ENCODE measurements at regions not wholly inside any gene's neighbourhood (a gene's known extent, or its start where the extent isn't known, plus 50 kb on each side); places are given as distances from the start of the nearest gene placed in this dataset.
A peak's percentile ranks its signal among the peaks of the same experiment; 100 is the strongest.

DNA sequence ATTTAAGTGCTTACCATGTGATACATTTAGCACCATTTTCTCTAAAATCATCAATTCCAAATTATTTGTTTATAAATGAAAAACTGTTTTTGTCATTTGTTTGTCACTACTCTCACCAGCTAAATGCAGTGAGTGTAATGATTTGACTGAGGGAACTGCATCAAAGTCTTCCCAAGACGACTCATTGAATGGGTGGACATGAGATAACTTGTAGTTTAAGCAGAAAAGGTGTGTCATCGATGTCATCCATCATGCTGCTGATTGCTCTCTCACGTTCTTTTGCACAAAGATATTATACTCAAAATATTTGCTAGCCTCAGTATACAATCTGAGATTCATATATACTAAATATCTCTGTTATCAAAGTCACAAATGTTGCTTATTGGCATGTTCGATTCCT lies 366.5 kb downstream of the IRS2 start:
- no peak overlapping the region for H3K4me3 ChIP-seq (ENCODE audit: low read depth in 1 of 3, low read length in 3 of 3)
- FAIRE-seq (no peak), DNase-seq (no peak)
- WGBS, 3 donors = 35 to 70% (median 47%) methylated on average over 4 of the region's 4 CpGs
- no peaks in the 10 kb centered on the region for H3K9me3 ChIP-seq (ENCODE audit: control insufficient read depth in 2 of 2, insufficient read depth in 1 of 2, low read depth in 1 of 2, low read length in 1 of 2)
- H3K36me3 ChIP-seq (ENCODE audit: control insufficient read depth in 3 of 3, insufficient read depth in 2 of 3, low read depth in 1 of 3, low read length in 3 of 3) = no peaks in the 10 kb centered on the region
- no peaks in the 10 kb centered on the region for H3K4me1 ChIP-seq (ENCODE audit: control insufficient read depth in 3 of 3, insufficient read depth in 2 of 3, low read depth in 1 of 3, low read length in 2 of 3)
- H3K27ac ChIP-seq (ENCODE audit: low read depth in 1 of 3, low read length in 2 of 3) = no peak overlapping the region
- H3K27me3 ChIP-seq (ENCODE audit: control insufficient read depth in 3 of 3, insufficient read depth in 3 of 3, low read length in 3 of 3) = peaks cover 0 to 2% (median 0%) of the 10 kb centered on the region in 3 donors

DNA sequence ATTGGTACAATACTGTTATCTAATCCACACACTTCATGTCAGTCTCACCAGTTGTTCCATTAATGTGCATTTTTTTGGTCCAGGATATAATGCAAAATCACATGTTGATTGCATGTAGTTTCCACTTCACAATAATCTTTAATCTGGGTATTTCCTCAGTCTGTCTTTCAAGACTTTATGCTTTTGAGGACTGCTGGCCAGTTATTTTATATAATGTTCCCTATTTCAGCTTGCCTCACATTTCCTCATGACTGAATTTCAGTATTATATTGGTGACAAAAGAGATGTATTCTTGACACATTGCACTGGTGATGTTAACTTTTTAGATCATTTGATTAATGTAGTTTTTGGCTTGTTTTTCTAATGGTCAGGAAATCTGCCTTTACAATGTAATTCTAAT lies 368.3 kb downstream of the IRS2 start:
- FAIRE-seq = no peak
- H3K27ac ChIP-seq (ENCODE audit: low read depth in 1 of 3, low read length in 2 of 3) = no peak overlapping the region
- H3K36me3 ChIP-seq (ENCODE audit: control insufficient read depth in 3 of 3, insufficient read depth in 2 of 3, low read depth in 1 of 3, low read length in 3 of 3) = no peaks in the 10 kb centered on the region
- peaks cover 0 to 2% (median 0%) of the 10 kb centered on the region in 3 donors for H3K27me3 ChIP-seq (ENCODE audit: control insufficient read depth in 3 of 3, insufficient read depth in 3 of 3, low read length in 3 of 3)
- no peaks in the 10 kb centered on the region for H3K9me3 ChIP-seq (ENCODE audit: control insufficient read depth in 2 of 2, insufficient read depth in 1 of 2, low read depth in 1 of 2, low read length in 1 of 2)
- H3K4me1 ChIP-seq (ENCODE audit: control insufficient read depth in 3 of 3, insufficient read depth in 2 of 3, low read depth in 1 of 3, low read length in 2 of 3) = peaks cover 0 to under 1% (median 0%) of the 10 kb centered on the region in 3 donors
- no peak overlapping the region for H3K4me3 ChIP-seq (ENCODE audit: low read depth in 1 of 3, low read length in 3 of 3)
- no peak for DNase-seq

DNA sequence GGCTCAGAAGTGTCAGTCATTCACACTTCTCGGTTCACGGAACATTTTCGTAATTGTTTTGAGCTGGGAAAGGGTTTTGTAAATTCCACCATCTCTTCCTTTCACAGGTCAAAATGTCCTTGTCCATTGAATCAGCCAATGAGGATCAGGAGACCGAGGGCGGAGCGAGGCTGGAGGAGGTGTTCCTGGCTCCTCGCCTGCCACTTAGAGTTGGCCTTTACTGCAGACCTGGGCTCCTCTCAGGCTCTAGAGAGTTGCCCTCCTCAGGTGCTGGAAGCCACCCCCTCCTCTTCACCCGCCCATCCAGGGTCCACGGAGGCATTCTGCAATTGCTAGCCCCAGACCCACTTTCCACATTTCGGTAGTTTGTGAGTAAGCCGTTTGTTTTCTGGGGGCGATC lies 370.4 kb downstream of the IRS2 start:
- no peak for DNase-seq
- Histone ChIP-seq H3K27ac (ENCODE audit: low read depth in 1 of 3, low read length in 2 of 3) (no peak overlapping the region), H3K27me3 (ENCODE audit: control insufficient read depth in 3 of 3, insufficient read depth in 3 of 3, low read length in 3 of 3) (no peaks in the 10 kb centered on the region), H3K4me3 (ENCODE audit: low read depth in 1 of 3, low read length in 3 of 3) (no peak overlapping the region), H3K4me1 (ENCODE audit: control insufficient read depth in 3 of 3, insufficient read depth in 2 of 3, low read depth in 1 of 3, low read length in 2 of 3) (peaks cover 0 to 12% (median 2%) of the 10 kb centered on the region in 3 donors), H3K9me3 (ENCODE audit: control insufficient read depth in 2 of 2, insufficient read depth in 1 of 2, low read depth in 1 of 2, low read length in 1 of 2) (no peaks in the 10 kb centered on the region), H3K36me3 (ENCODE audit: control insufficient read depth in 3 of 3, insufficient read depth in 2 of 3, low read depth in 1 of 3, low read length in 3 of 3) (no peaks in the 10 kb centered on the region)
- no peak for FAIRE-seq
- WGBS, 3 donors = 85 to 93% (median 86%) methylated on average over 12 of the region's 12 CpGs

DNA sequence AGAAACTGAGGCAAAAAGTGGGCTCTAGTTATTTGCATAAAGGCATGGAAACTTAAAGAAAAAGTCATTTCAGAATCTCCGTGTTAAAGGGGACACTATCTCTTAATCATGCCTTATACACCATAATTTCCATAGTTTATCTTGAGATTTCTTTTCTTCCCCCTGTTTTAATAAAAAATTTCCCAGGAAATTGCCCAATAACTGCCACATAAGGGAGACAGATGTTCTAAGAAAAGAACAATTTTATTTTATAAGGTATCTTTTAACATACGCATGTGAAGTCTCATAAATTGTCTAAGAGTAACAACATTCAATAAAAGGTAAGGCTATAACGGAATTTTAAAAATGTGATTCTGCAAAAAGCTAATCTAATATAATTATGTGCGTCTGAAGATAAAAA lies 371.3 kb downstream of the IRS2 start:
- DNase-seq (no peak), FAIRE-seq (no peak)
- no peaks in the 10 kb centered on the region for H3K27me3 ChIP-seq (ENCODE audit: control insufficient read depth in 3 of 3, insufficient read depth in 3 of 3, low read length in 3 of 3)
- no peak overlapping the region for H3K4me3 ChIP-seq (ENCODE audit: low read depth in 1 of 3, low read length in 3 of 3)
- H3K36me3 ChIP-seq (ENCODE audit: control insufficient read depth in 3 of 3, insufficient read depth in 2 of 3, low read depth in 1 of 3, low read length in 3 of 3) = no peaks in the 10 kb centered on the region
- H3K27ac ChIP-seq (ENCODE audit: low read depth in 1 of 3, low read length in 2 of 3) = no peak overlapping the region
- peaks cover 0 to 12% (median 2%) of the 10 kb centered on the region in 3 donors for H3K4me1 ChIP-seq (ENCODE audit: control insufficient read depth in 3 of 3, insufficient read depth in 2 of 3, low read depth in 1 of 3, low read length in 2 of 3)
- H3K9me3 ChIP-seq (ENCODE audit: control insufficient read depth in 2 of 2, insufficient read depth in 1 of 2, low read depth in 1 of 2, low read length in 1 of 2) = no peaks in the 10 kb centered on the region
- WGBS, 3 donors = 89 to 92% (median 91%) methylated on average over 4 of the region's 4 CpGs

DNA sequence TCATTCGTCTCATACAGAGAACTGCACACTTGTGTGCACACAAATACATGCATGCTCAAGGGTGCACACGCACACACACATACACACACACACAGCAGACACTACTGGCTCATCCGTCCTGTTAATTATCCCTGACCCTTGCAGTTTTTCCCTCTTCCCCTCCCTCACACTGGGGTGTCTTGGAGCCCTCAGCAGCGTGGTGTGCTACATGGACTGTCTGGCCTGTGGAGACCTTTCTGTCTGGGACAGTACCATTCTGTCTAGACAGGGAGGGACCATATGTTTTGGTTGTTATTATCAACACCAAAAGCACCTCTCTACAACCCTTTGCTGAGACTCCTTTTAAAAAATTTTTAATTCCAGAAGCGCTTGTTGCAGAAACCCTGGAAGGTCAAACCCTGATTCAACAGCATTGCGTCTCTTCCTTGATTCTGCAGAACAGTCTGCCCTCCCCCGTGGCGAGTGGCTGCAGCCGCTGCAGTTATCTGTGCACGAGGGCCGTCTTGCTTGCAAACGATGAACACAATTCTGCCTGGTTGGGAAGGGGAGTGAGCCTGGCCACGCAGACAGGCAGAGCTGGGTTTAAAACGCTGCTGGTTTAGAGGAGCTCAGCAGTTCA lies 374.0 kb downstream of the IRS2 start:
- H3K4me3 ChIP-seq (ENCODE audit: low read depth in 1 of 3, low read length in 3 of 3) = peak overlapping the region in 1 of 3 donors; percentile 11
- no peak for FAIRE-seq
- no peaks in the 10 kb centered on the region for H3K36me3 ChIP-seq (ENCODE audit: control insufficient read depth in 3 of 3, insufficient read depth in 2 of 3, low read depth in 1 of 3, low read length in 3 of 3)
- no peaks in the 10 kb centered on the region for H3K27me3 ChIP-seq (ENCODE audit: control insufficient read depth in 3 of 3, insufficient read depth in 3 of 3, low read length in 3 of 3)
- peak overlapping the region in 1 of 3 donors; percentile 30 for H3K27ac ChIP-seq (ENCODE audit: low read depth in 1 of 3, low read length in 2 of 3)
- no peaks in the 10 kb centered on the region for H3K9me3 ChIP-seq (ENCODE audit: control insufficient read depth in 2 of 2, insufficient read depth in 1 of 2, low read depth in 1 of 2, low read length in 1 of 2)
- DNase-seq = peak; percentile 49 to 82
- peaks cover 0 to 12% (median 2%) of the 10 kb centered on the region in 3 donors for H3K4me1 ChIP-seq (ENCODE audit: control insufficient read depth in 3 of 3, insufficient read depth in 2 of 3, low read depth in 1 of 3, low read length in 2 of 3)
- 11 to 19% (median 17%) methylated on average over 14 of the region's 14 CpGs for WGBS, 3 donors

DNA sequence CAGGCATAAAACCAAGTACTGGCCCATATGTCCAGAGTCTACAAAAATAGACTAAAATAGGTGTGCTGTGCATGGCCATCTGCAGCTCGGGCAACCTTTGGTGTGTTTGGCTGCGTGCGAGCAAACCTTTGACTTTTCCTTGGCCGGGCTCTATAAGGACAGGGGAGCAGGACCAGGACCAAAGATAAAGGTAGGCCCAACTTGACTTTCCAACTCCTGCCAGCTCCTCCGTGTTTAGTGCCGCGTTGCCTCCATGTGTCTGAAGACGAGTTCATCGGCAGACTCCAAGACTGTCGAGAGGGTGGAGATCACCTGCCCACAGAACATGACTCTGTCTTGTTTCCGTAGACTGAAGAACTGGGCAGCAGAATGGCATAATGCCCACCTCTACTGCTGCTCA lies 375.5 kb downstream of the IRS2 start:
- no peak overlapping the region for H3K4me3 ChIP-seq (ENCODE audit: low read depth in 1 of 3, low read length in 3 of 3)
- DNase-seq (no peak), FAIRE-seq (no peak)
- peaks cover 0 to 12% (median 2%) of the 10 kb centered on the region in 3 donors for H3K4me1 ChIP-seq (ENCODE audit: control insufficient read depth in 3 of 3, insufficient read depth in 2 of 3, low read depth in 1 of 3, low read length in 2 of 3)
- no peaks in the 10 kb centered on the region for H3K9me3 ChIP-seq (ENCODE audit: control insufficient read depth in 2 of 2, insufficient read depth in 1 of 2, low read depth in 1 of 2, low read length in 1 of 2)
- no peaks in the 10 kb centered on the region for H3K27me3 ChIP-seq (ENCODE audit: control insufficient read depth in 3 of 3, insufficient read depth in 3 of 3, low read length in 3 of 3)
- 84 to 89% (median 86%) methylated on average over 11 of the region's 11 CpGs for WGBS, 3 donors
- H3K36me3 ChIP-seq (ENCODE audit: control insufficient read depth in 3 of 3, insufficient read depth in 2 of 3, low read depth in 1 of 3, low read length in 3 of 3) = no peaks in the 10 kb centered on the region
- no peak overlapping the region for H3K27ac ChIP-seq (ENCODE audit: low read depth in 1 of 3, low read length in 2 of 3)

DNA sequence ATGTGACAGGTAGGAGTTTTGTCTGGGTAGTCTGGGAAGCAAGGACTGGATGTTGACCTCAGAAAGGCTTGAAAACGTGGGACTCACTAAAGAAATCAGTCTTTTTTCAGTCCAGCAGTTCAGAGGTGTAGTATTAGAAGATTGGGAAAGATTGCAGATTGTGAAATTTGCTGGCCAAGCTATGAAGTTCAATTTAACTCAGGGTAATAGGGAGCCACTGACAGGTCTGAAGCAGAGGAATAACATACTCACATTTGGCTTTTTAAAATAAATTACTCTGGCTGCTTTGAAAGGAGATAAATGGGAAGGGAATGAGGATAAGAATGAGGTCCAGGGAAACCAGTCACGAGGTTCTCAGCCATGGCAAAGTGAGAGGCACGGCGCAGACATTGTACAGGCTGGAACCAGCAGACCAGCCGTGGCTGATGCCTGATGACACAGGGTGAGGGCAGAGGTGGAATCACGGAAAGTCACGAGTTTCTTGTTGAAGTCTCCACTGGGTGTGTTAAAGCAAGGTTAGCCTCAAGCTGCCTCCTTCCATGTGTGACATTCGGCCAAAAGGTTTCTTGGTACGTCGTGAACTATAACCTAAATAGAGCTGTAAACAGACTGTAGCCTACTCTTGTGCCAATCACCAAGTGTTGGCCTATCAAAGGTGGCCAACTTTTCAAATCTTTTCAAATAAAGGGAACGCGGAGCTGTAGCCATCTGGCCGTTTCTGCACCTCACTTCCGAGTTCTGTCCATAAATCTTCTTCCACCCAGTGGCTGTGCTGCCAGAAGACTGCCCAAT lies 377.6 kb downstream of the IRS2 start:
- peaks cover 0 to 12% (median 2%) of the 10 kb centered on the region in 3 donors for H3K4me1 ChIP-seq (ENCODE audit: control insufficient read depth in 3 of 3, insufficient read depth in 2 of 3, low read depth in 1 of 3, low read length in 2 of 3)
- WGBS, 3 donors = 78 to 83% (median 80%) methylated on average over 14 of the region's 14 CpGs
- no peak overlapping the region for H3K27ac ChIP-seq (ENCODE audit: low read depth in 1 of 3, low read length in 2 of 3)
- DNase-seq = no peak
- no peaks in the 10 kb centered on the region for H3K27me3 ChIP-seq (ENCODE audit: control insufficient read depth in 3 of 3, insufficient read depth in 3 of 3, low read length in 3 of 3)
- H3K36me3 ChIP-seq (ENCODE audit: control insufficient read depth in 3 of 3, insufficient read depth in 2 of 3, low read depth in 1 of 3, low read length in 3 of 3) = no peaks in the 10 kb centered on the region
- no peak for FAIRE-seq
- H3K4me3 ChIP-seq (ENCODE audit: low read depth in 1 of 3, low read length in 3 of 3) = no peak overlapping the region
- peaks cover 0 to 3% of the 10 kb centered on the region in 2 donors for H3K9me3 ChIP-seq (ENCODE audit: control insufficient read depth in 2 of 2, insufficient read depth in 1 of 2, low read depth in 1 of 2, low read length in 1 of 2)

DNA sequence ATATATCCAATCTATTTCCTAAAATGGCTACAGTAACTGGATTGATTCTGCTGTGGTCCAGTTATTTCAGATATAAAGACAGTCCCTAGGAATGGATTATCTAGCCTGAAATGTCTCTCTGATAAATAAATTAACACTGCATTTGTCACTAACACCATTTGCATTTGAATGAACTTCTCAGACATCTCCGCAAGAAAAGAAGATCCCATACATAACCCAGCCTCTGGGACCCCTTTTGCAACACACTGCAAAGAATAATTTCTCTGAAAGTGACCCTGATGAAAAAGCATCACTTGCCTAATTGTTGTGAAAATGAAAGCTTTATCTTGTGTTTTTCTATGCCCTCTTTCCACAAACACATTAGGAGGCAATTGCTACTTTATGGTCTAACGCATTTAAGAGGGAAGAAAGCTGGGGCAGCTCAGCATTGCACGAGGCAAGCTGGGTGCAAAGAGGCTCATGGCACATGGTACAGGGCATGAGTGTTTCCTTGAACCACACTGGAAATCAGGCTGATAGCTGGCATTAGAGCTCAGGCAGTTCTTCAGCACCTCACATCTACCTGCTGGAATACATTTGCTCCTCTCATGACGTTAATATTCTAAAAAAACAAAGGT lies 379.9 kb downstream of the IRS2 start:
- Histone ChIP-seq H3K36me3 (ENCODE audit: control insufficient read depth in 3 of 3, insufficient read depth in 2 of 3, low read depth in 1 of 3, low read length in 3 of 3) (no peaks in the 10 kb centered on the region), H3K4me3 (ENCODE audit: low read depth in 1 of 3, low read length in 3 of 3) (no peak overlapping the region), H3K9me3 (ENCODE audit: control insufficient read depth in 2 of 2, insufficient read depth in 1 of 2, low read depth in 1 of 2, low read length in 1 of 2) (peaks cover 0 to 3% of the 10 kb centered on the region in 2 donors), H3K4me1 (ENCODE audit: control insufficient read depth in 3 of 3, insufficient read depth in 2 of 3, low read depth in 1 of 3, low read length in 2 of 3) (no peaks in the 10 kb centered on the region), H3K27ac (ENCODE audit: low read depth in 1 of 3, low read length in 2 of 3) (no peak overlapping the region), H3K27me3 (ENCODE audit: control insufficient read depth in 3 of 3, insufficient read depth in 3 of 3, low read length in 3 of 3) (no peaks in the 10 kb centered on the region)
- WGBS, 3 donors = 74 to 83% (median 80%) methylated on average over 4 of the region's 4 CpGs
- no peak for FAIRE-seq
- DNase-seq = no peak

All from small intestine (tissue), 7 donors.